ENCODE measurements at regions not wholly inside any gene's neighbourhood (a gene's known extent, or its start where the extent isn't known, plus 50 kb on each side); places are given as distances from the start of the nearest gene placed in this dataset.
A peak's percentile ranks its signal among the peaks of the same experiment; 100 is the strongest.

DNA sequence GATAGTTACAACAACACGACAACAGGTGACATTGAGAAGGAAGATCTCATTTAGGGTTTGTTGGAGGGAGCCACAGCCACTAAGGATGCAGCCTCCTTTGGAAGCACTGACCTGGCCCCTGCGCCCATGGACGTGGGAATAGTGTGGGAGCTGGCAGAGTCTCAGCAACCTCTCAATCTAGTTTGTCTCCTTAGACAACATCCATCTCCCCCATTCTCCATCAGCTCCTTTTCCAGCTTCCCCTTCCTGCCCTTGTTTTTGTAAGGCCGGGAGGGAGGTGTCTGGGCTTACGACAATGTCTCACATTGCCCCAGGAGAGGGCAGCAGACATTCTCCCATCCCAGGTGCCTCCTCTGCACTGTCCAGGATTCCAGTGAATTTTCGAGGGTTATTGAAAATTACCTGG is 170.2 kb upstream of the PZP start:
- H3K4me1 ChIP-seq = no peaks in the 10 kb centered on the region
- H3K27ac ChIP-seq = no peak overlapping the region
- intact Hi-C loops (cut with DNase I; ENCODE audit: low total_unique reads) = no loop called here
- H3K36me3 ChIP-seq (ENCODE audit: low read depth, missing control alignments) = no peaks in the 10 kb centered on the region
- WGBS, 2 donors = 52 to 63% methylated on average over 6 of the region's 6 CpGs
- H3K27me3 ChIP-seq = no peaks in the 10 kb centered on the region
- TF ChIP-seq POLR2A (IDR thresholded peaks at IDR 0.05) (no peak), CTCF (IDR thresholded peaks at IDR 0.05) (peak; percentile 15 to 32 (median 16))
- DNase-seq = peak; percentile 67
- H3K4me3 ChIP-seq = no peak overlapping the region
- H3K9me3 ChIP-seq = no peaks in the 10 kb centered on the region

DNA sequence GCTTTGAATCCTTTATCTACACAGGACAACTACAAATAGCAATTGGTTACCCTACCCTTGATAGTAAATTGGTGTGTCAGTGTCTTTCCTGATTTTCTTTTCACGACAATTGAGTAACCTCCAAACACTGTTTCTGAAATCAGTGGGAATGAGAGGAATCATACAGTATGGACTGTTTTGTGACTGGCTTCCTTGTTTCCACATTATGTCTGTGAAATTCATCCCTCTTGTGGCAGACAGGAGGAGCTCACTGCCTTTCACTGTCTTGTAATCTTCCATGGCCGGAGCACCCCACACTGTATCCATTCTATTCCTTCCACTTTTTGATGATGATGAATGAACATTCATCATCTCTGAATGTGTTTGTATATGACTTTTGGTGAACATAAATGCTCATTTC is 164.0 kb upstream of the PZP start:
- 73 to 79% methylated on average over 2 of the region's 2 CpGs for WGBS, 2 donors
- no peak for DNase-seq
- Histone ChIP-seq H3K27me3 (no peaks in the 10 kb centered on the region), H3K4me1 (no peaks in the 10 kb centered on the region), H3K4me3 (no peak overlapping the region), H3K9me3 (no peaks in the 10 kb centered on the region), H3K27ac (no peak overlapping the region), H3K36me3 (ENCODE audit: low read depth, missing control alignments) (no peaks in the 10 kb centered on the region)
- intact Hi-C loops (cut with DNase I; ENCODE audit: low total_unique reads) = no loop called here
- TF ChIP-seq POLR2A (IDR thresholded peaks at IDR 0.05) (no peak), CTCF (IDR thresholded peaks at IDR 0.05) (peak in 2 of 3 experiments; percentile 25 to 44)

DNA sequence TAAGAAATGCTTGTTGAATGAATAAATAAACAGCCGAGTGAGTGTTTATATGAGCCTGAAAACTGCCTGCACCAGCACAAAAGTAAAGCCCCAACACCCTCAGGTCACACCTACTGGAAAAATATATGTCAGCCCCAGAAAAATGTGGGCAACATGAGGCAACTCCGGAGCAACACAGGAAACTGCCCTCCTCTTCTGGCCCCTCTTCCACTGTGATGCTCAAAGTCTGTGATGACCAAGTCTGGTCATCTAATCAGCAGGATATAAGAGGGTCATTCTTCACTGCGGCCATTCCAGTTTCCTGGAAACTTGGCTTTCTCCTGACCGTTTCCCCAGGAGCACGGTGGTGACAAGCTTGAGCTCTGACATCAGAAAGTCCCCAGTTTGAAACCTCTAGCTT is 159.6 kb upstream of the PZP start:
- no peaks in the 10 kb centered on the region for H3K9me3 ChIP-seq
- no peak for DNase-seq
- peak overlapping the region in 1 of 2 donors; percentile 45 for H3K27ac ChIP-seq
- no peak for TF ChIP-seq POLR2A (IDR thresholded peaks at IDR 0.05)
- TF ChIP-seq CTCF (IDR thresholded peaks at IDR 0.05) = no peak
- no peaks in the 10 kb centered on the region for H3K36me3 ChIP-seq (ENCODE audit: low read depth, missing control alignments)
- intact Hi-C loops (cut with DNase I; ENCODE audit: low total_unique reads) = no loop called here
- no peaks in the 10 kb centered on the region for H3K27me3 ChIP-seq
- H3K4me3 ChIP-seq = no peak overlapping the region
- no peaks in the 10 kb centered on the region for H3K4me1 ChIP-seq
- 82 to 88% methylated on average over 5 of the region's 5 CpGs for WGBS, 2 donors

DNA sequence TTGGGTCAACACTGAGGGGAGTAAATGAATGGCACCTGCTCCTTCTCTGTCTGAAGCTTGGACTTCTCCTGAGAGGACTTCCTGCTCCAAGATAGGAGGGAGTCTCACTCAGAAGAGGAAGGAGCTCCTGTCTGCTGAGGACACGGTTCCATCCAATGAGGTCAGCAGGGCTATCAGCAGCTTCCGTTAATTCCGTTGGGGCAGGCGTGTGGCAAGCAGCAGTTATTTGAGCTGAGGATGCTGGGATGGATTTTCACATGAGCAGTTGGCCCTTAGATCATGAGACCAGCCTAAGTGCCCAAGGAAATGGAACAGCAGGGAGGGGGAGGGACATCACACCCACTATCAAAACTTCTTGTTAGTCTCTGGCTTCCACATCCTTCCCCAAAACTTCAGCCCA is 159.0 kb upstream of the PZP start:
- TF ChIP-seq POLR2A (IDR thresholded peaks at IDR 0.05) (no peak), CTCF (IDR thresholded peaks at IDR 0.05) (no peak)
- Histone ChIP-seq H3K4me1 (no peaks in the 10 kb centered on the region), H3K36me3 (ENCODE audit: low read depth, missing control alignments) (no peaks in the 10 kb centered on the region), H3K27ac (peak overlapping the region in 1 of 2 donors; percentile 45), H3K4me3 (no peak overlapping the region), H3K27me3 (no peaks in the 10 kb centered on the region), H3K9me3 (no peaks in the 10 kb centered on the region)
- intact Hi-C loops (cut with DNase I; ENCODE audit: low total_unique reads) = no loop called here
- WGBS, 2 donors = 19 to 69% methylated on average over 4 of the region's 4 CpGs
- DNase-seq = no peak

DNA sequence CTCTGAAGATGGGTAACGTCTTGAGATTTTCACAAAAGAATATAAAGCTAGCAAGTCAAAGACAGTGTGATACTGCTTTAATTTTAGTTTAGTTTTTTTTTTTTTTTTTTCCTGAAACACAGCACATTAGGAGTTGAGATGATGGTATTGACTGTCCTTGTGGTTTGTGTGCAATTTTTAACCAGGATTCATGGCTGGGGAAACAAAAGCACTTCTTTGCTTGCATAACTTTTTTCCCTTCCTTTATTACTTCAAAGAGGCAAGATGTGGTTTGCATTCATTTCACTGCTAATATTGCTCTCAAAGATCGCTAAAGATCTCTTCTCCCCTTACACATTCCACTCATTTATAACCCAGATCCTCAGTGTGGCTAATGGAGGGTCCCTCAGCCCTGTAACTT is 157.1 kb upstream of the PZP start:
- H3K4me1 ChIP-seq = no peaks in the 10 kb centered on the region
- WGBS, 2 donors = 81 to 85% methylated on average over 2 of the region's 2 CpGs
- H3K4me3 ChIP-seq = no peak overlapping the region
- no peak for TF ChIP-seq CTCF (IDR thresholded peaks at IDR 0.05)
- no peak for TF ChIP-seq POLR2A (IDR thresholded peaks at IDR 0.05)
- intact Hi-C loops (cut with DNase I; ENCODE audit: low total_unique reads) = no loop called here
- H3K27me3 ChIP-seq = no peaks in the 10 kb centered on the region
- no peaks in the 10 kb centered on the region for H3K36me3 ChIP-seq (ENCODE audit: low read depth, missing control alignments)
- H3K9me3 ChIP-seq = no peaks in the 10 kb centered on the region
- H3K27ac ChIP-seq = no peak overlapping the region
- DNase-seq = no peak

Data from testis (tissue), 2 donors.